HG03103 (cell line): ENCODE measurements at regions not wholly inside any gene's neighbourhood (a gene's known extent, or its start where the extent isn't known, plus 50 kb on each side); places are given as distances from the start of the nearest gene placed in this dataset.
A peak's percentile ranks its signal among the peaks of the same experiment; 100 is the strongest.

Experiments used
- ATAC-seq: cut with Tn5 transposase; IDR thresholded peaks from one replicate; pipeline ENCODE4 v1.9.1; 2021; ENCODE audit warnings: low read depth; ENCODE audit not compliant: unreplicated experiment

DNA sequence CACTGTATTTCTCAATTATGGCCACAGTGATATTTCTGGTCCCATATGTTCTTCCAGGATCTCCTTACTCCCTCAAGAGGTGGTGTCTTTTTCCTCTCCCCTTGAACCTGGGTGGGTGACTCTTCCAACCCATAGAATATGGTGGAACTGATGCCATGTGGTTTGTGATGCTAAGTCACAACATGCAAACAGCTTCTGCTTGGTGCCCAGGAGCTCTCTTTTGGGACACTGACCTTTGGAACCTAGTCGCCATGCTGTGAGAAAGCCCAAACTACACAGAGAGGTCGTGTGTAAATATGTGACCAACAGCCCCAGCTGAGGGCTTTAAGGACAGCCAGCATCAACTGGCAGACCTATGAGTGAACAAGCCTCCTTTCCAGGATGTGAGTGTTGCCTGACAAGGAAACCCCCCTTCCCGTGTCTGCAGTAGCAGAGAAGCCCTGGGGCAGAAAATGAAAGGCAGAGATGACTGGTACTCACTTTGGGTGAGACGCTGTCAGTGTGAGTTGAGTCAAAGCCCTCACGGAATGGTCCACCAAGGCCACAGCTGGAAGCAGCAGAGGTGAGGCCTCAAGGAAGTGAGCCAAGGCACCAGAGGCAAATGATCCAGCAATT lies 223.4 kb downstream of the BCOR start:
- ATAC-seq, result peak; percentile 85

- no peak for ATAC-seq
Observed at GRCh38 chrX:39875834-39876628, 221.7 kb downstream of the BCOR start.

GRCh38 chrX:39877905-39878304 lies 219.9 kb downstream of the BCOR start:
- no peak for ATAC-seq

- ATAC-seq, result no peak
Observed at GRCh38 chrX:39883666-39884065, 214.1 kb downstream of the BCOR start.

GRCh38 chrX:39886282-39886681 lies 211.5 kb downstream of the BCOR start:
- no peak for ATAC-seq

- ATAC-seq, result no peak
Observed at GRCh38 chrX:39888730-39889129, 209.0 kb downstream of the BCOR start.

DNA sequence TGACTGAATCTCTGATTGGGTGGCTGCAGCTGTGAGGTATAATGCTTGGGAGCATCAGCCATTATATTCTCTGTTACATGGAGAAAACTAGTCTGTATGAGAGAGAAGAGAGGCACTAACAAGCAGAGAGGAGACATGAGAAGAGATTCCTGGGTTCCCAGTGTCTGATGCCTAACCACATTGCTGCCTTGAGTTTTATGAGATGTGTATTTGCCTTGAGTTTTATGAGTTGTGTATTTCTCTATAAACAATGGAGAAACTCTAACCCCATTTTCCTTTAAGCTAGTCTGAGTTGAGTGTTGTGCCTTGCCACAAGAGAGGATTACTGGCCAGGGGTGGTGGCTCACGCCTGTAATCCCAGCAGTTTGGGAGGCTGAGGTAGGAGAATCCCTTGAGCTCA lies 208.1 kb downstream of the BCOR start:
- no peak for ATAC-seq

- no peak for ATAC-seq
Observed at GRCh38 chrX:39890807-39891206, 207.0 kb downstream of the BCOR start.

- no peak for ATAC-seq
Observed at GRCh38 chrX:39891781-39892180, 206.0 kb downstream of the BCOR start.

- no peak for ATAC-seq
Observed at GRCh38 chrX:39893417-39894338, 204.1 kb downstream of the BCOR start.

GRCh38 chrX:39894683-39895082 lies 203.1 kb downstream of the BCOR start:
- no peak for ATAC-seq

DNA sequence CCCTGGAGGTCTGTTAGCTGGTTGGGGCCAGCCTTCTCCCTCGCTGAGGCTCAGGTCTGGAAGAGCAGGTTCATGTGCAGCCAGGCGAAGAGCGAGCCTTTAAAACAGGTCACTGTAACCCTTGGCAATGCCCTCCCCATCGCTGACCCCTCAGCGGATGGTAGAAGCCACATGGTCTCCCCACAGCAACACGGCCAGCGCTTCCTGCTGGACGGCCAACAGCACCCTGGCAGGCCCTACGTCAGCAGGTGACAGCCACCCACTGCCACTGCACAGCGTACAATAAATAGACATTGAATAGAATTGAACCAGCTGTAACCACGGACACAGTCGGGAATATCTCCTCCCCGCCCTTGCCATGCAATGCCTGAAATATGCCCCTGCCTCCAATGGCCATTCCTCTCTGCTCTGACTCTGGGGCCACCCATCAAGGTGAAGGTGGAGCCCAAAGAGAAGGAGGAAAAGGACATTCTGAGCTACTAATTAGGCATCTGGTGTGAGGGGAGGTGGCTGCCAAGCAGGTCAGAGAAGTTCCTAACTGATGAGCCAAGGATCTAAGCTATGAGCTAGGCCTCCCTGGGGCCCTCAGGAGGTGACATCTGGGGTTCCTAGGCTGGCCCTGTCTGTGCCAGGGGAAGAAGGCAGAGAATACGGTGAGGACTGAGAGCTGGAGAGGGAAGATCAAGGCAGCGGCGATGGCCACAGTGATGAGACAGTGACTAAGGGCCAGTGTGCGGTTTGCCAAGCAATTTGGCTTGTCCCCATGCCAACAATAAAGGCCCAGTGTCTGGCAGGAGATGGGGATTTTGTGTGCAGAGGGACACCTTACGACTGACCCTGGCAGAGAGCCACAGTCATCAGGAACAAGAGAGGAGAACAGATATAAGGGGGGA lies 202.3 kb downstream of the BCOR start:
- no peak for ATAC-seq

DNA sequence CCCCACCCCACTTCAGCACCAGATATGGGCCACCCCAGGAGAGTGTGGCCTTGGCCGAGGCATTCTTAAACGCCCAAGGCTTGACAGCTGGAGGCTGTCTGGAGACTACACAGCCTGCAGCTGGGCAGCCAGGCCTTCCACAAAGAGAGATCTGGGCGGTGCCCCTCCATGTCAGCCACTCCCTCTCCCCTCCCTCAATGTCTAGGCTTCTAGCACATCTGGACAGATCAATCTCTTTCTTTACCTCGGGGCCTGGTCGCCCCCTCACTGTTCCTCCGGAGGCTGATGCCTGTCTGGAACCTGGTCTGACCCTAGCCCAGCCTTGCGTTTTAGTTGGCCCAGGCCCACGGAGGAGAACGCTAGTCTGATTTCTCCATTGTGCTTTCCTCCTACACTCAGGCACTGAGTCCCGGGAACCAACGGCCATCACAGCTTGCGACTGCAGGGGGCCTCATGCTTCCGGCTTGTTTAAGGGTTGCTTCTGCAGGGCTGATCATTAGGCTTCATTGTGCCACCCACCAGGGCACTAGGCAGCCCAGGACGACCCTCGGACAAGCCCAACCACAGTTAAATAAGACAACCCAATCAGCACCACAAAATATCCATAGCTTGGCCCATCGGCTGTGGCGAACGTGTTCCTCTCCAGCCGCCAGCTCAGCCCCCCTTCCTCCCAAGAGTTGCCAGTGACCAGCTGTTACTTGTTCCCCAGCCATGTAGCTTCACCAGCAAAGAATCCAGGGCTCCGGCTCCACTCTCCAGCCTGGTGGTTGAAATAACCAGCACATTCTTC lies 200.6 kb downstream of the BCOR start:
- ATAC-seq, result no peak

DNA sequence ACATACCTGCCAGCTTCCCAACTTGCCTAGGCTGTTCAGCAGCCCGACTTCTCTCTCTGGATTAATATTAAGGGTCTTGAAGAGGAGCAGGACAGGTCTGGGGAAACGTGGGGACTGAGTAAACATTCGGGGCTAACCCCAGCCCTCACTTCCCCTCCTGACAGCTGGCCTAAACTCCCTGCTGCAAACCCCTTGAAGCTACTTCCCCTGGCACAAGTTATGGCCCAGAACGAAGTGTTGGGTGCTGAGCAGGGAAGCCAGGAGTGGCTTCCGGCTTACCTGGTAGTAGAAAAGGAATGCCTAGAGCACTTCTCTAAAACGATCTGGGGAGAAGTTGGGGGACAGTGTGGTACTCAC lies 200.0 kb downstream of the BCOR start:
- ATAC-seq, result no peak

DNA sequence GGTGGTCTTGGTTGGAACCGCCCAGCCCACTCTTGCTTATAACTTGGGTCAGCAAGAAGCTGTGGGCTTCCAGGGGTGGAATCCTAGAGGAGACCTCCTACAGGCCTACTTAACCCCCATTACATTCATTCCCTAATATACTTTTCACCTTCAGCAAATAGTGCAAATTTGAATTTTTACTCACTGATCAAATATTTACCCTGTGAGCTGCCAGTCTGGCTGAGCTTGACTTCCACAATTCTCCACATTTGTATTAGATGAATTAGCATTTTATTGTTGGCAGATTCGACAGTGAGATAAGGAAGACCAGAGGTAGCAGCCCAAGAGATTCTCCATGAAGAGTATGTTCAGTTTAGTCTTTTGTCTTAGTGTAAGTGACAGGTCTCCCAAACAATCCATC lies 199.6 kb downstream of the BCOR start:
- no peak for ATAC-seq

- no peak for ATAC-seq
Observed at GRCh38 chrX:39899059-39899458, 198.7 kb downstream of the BCOR start.

- ATAC-seq, result no peak
Observed at GRCh38 chrX:39899856-39900776, 197.6 kb downstream of the BCOR start.

GRCh38 chrX:39900777-39901170 lies 197.0 kb downstream of the BCOR start:
- ATAC-seq, result no peak

- no peak for ATAC-seq
Observed at GRCh38 chrX:39903343-39903742, 194.4 kb downstream of the BCOR start.
